Endothelial cell of umbilical vein (primary cell): ENCODE measurements at regions not wholly inside any gene's neighbourhood (a gene's known extent, or its start where the extent isn't known, plus 50 kb on each side); places are given as distances from the start of the nearest gene placed in this dataset.

Source experiments
- EZH2 ChIP-seq: IDR thresholded peaks from 2 replicates; pipeline ENCODE4 v1.6.1; 2012; ENCODE audit warnings: borderline replicate concordance, low read depth, mild to moderate bottlenecking, moderate library complexity, low read length, inconsistent platforms; ENCODE audit not compliant: severe bottlenecking
- FOS ChIP-seq: IDR thresholded peaks from 2 replicates; pipeline ENCODE4 v1.6.1; 2011; ENCODE audit warnings: mild to moderate bottlenecking, low read length, moderate library complexity, borderline replicate concordance; ENCODE audit not compliant: insufficient read depth
- GATA2 ChIP-seq: IDR thresholded peaks from 2 replicates; pipeline ENCODE4 v1.7.0; 2011; ENCODE audit warnings: low read depth, mild to moderate bottlenecking, moderate library complexity, mixed read lengths, low read length; ENCODE audit not compliant: insufficient read length, insufficient read depth
- JUN ChIP-seq: IDR thresholded peaks from 2 replicates; pipeline ENCODE4 v1.6.1; 2011; ENCODE audit warnings: borderline replicate concordance, low read depth; ENCODE audit not compliant: insufficient read length, insufficient read depth
- MYC ChIP-seq: IDR thresholded peaks from one replicate; pipeline ENCODE4 v1.6.1; 2011; ENCODE audit warnings: mild to moderate bottlenecking, low read depth, low read length
- POLR2A ChIP-seq: IDR thresholded peaks from 2 replicates; pipeline ENCODE4 v1.6.1; 2012; ENCODE audit warnings: low read depth, mild to moderate bottlenecking, control low read depth, low read length
- POLR2AphosphoS5 ChIP-seq: IDR thresholded peaks from 2 replicates; pipeline ENCODE4 v1.6.1; 2012; ENCODE audit warnings: low read depth, mild to moderate bottlenecking, control low read depth, low read length, moderate library complexity; ENCODE audit not compliant: insufficient read depth
- TF ChIP-seq, protein P1 (sequence below), 2 donors: IDR thresholded peaks; 1 replicate in 1 of 2; 2 replicates in 1 of 2; pipeline ENCODE4 v1.5.1; 2011; ENCODE audit warnings: low read length in 2 of 2, mild to moderate bottlenecking in 2 of 2, moderate library complexity in 2 of 2, control low read depth in 1 of 2, inconsistent platforms in 1 of 2, low read depth in 1 of 2; ENCODE audit not compliant: insufficient read depth in 1 of 2; ENCODE audit errors: extremely low read depth in 1 of 2
- TF ChIP-seq, protein P2 (sequence below): IDR thresholded peaks from 2 replicates; pipeline ENCODE4 v1.6.1; 2011; ENCODE audit not compliant: insufficient read depth, insufficient read length

DNA sequence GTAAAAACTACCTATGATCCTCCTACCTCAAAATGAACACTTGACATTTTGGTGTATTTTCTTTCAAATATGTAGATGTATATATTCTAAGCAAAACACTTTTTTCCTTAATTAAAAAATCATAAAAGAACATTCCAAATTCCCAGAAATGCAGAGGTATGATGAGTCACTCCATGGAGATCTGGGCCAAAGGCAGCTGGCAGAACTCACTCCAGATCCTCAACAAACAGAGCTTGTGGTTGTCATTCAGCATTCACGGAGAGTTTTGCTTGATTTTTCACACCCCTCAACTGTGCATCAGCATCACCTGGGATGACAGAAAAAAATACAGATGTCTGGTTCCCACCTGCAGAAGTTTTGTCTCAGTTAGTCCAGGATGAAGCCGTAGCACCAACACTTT is 144.6 kb downstream of the KIT start:
- TF ChIP-seq, protein P1, sequence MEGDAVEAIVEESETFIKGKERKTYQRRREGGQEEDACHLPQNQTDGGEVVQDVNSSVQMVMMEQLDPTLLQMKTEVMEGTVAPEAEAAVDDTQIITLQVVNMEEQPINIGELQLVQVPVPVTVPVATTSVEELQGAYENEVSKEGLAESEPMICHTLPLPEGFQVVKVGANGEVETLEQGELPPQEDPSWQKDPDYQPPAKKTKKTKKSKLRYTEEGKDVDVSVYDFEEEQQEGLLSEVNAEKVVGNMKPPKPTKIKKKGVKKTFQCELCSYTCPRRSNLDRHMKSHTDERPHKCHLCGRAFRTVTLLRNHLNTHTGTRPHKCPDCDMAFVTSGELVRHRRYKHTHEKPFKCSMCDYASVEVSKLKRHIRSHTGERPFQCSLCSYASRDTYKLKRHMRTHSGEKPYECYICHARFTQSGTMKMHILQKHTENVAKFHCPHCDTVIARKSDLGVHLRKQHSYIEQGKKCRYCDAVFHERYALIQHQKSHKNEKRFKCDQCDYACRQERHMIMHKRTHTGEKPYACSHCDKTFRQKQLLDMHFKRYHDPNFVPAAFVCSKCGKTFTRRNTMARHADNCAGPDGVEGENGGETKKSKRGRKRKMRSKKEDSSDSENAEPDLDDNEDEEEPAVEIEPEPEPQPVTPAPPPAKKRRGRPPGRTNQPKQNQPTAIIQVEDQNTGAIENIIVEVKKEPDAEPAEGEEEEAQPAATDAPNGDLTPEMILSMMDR (IDR thresholded peaks at IDR 0.05; ENCODE audit: extremely low read depth in 1 of 2, insufficient read depth in 1 of 2, low read depth in 1 of 2, low read length in 2 of 2), result no peak
- TF ChIP-seq POLR2A (no peak), POLR2AphosphoS5 (no peak), MYC (no peak), EZH2 (no peak), GATA2 (no peak), FOS (no peak), JUN (no peak)
- TF ChIP-seq, protein P2, sequence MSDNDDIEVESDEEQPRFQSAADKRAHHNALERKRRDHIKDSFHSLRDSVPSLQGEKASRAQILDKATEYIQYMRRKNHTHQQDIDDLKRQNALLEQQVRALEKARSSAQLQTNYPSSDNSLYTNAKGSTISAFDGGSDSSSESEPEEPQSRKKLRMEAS, result no peak
